ENCODE measurements at regions not wholly inside any gene's neighbourhood (a gene's known extent, or its start where the extent isn't known, plus 50 kb on each side); places are given as distances from the start of the nearest gene placed in this dataset.

GRCh38 chr3:168548719-168549118, 453.0 kb upstream of the GOLIM4 start:
- Histone ChIP-seq H3K23ac (ENCODE audit: low read length) (no peak overlapping the region), H2BK5ac (ENCODE audit: low read length) (no peak overlapping the region), H2BK15ac (replicated peaks; ENCODE audit: low read depth) (no peak overlapping the region), H3K79me1 (ENCODE audit: low read length) (no peaks in the 10 kb centered on the region), H3K4ac (ENCODE audit: low read depth, low read length) (no peak overlapping the region), H3K27ac (ENCODE audit: low read depth, low read length) (no peak overlapping the region), H4K5ac (ENCODE audit: low read length) (no peak overlapping the region), H3K27me3 (ENCODE audit: insufficient read depth, low read length, poor library complexity) (no peaks in the 10 kb centered on the region), H2AK5ac (ENCODE audit: low read length) (no peak overlapping the region), H3K79me2 (ENCODE audit: control insufficient read depth, insufficient read depth, low read length) (no peaks in the 10 kb centered on the region), H3K4me2 (ENCODE audit: low read length) (no peak overlapping the region), H3K9ac (ENCODE audit: low read length) (no peak overlapping the region), H4K8ac (ENCODE audit: low read depth, low read length) (no peak overlapping the region), H3K36me3 (ENCODE audit: control insufficient read depth, insufficient read depth, low read length) (no peaks in the 10 kb centered on the region), H3K4me3 (ENCODE audit: low read length) (no peak overlapping the region), H3K18ac (ENCODE audit: low read length) (no peak overlapping the region), H2BK120ac (ENCODE audit: low read depth, low read length) (no peak overlapping the region), H3K4me1 (ENCODE audit: control insufficient read depth, low read depth, low read length) (no peaks in the 10 kb centered on the region), H3K56ac (ENCODE audit: low read length) (no peak overlapping the region)
- no CpG with 5 or more reads among the region's 2 CpGs for WGBS (ENCODE audit: extremely low coverage, insufficient coverage, low lambda C conversion rate)
- DNase-seq = no peak

- no peak overlapping the region for H4K8ac ChIP-seq (ENCODE audit: low read depth, low read length)
- WGBS (ENCODE audit: extremely low coverage, insufficient coverage, low lambda C conversion rate) = 100% methylated on average over 2 of the region's 7 CpGs
- H2AK5ac ChIP-seq (ENCODE audit: low read length) = no peak overlapping the region
- no peaks in the 10 kb centered on the region for H3K27me3 ChIP-seq (ENCODE audit: insufficient read depth, low read length, poor library complexity)
- no peak overlapping the region for H4K5ac ChIP-seq (ENCODE audit: low read length)
- no peak overlapping the region for H3K9ac ChIP-seq (ENCODE audit: low read length)
- H3K4me2 ChIP-seq (ENCODE audit: low read length) = no peak overlapping the region
- no peak for DNase-seq
- H2BK120ac ChIP-seq (ENCODE audit: low read depth, low read length) = no peak overlapping the region
- no peaks in the 10 kb centered on the region for H3K79me2 ChIP-seq (ENCODE audit: control insufficient read depth, insufficient read depth, low read length)
- no peaks in the 10 kb centered on the region for H3K36me3 ChIP-seq (ENCODE audit: control insufficient read depth, insufficient read depth, low read length)
- H2BK5ac ChIP-seq (ENCODE audit: low read length) = no peak overlapping the region
- no peak overlapping the region for H2BK15ac ChIP-seq (replicated peaks; ENCODE audit: low read depth)
- H3K4me3 ChIP-seq (ENCODE audit: low read length) = no peak overlapping the region
- no peak overlapping the region for H3K23ac ChIP-seq (ENCODE audit: low read length)
- H3K18ac ChIP-seq (ENCODE audit: low read length) = no peak overlapping the region
- no peak overlapping the region for H3K27ac ChIP-seq (ENCODE audit: low read depth, low read length)
- H3K79me1 ChIP-seq (ENCODE audit: low read length) = no peaks in the 10 kb centered on the region
- no peak overlapping the region for H3K56ac ChIP-seq (ENCODE audit: low read length)
- H3K4ac ChIP-seq (ENCODE audit: low read depth, low read length) = no peak overlapping the region
- no peaks in the 10 kb centered on the region for H3K4me1 ChIP-seq (ENCODE audit: control insufficient read depth, low read depth, low read length)
These were observed 451.0 kb upstream of the GOLIM4 start for GRCh38 chr3:168546707-168547106.

GRCh38 chr3:168545591-168545990, 449.9 kb upstream of the GOLIM4 start:
- Histone ChIP-seq H2BK15ac (replicated peaks; ENCODE audit: low read depth) (no peak overlapping the region), H3K56ac (ENCODE audit: low read length) (no peak overlapping the region), H3K4me1 (ENCODE audit: control insufficient read depth, low read depth, low read length) (no peaks in the 10 kb centered on the region), H4K5ac (ENCODE audit: low read length) (no peak overlapping the region), H3K4me2 (ENCODE audit: low read length) (no peak overlapping the region), H3K27ac (ENCODE audit: low read depth, low read length) (no peak overlapping the region), H4K8ac (ENCODE audit: low read depth, low read length) (no peak overlapping the region), H3K18ac (ENCODE audit: low read length) (no peak overlapping the region), H3K79me2 (ENCODE audit: control insufficient read depth, insufficient read depth, low read length) (no peaks in the 10 kb centered on the region), H2BK120ac (ENCODE audit: low read depth, low read length) (no peak overlapping the region), H3K23ac (ENCODE audit: low read length) (no peak overlapping the region), H3K36me3 (ENCODE audit: control insufficient read depth, insufficient read depth, low read length) (no peaks in the 10 kb centered on the region), H2AK5ac (ENCODE audit: low read length) (no peak overlapping the region), H3K4ac (ENCODE audit: low read depth, low read length) (no peak overlapping the region), H3K9ac (ENCODE audit: low read length) (no peak overlapping the region), H3K79me1 (ENCODE audit: low read length) (no peaks in the 10 kb centered on the region), H3K4me3 (ENCODE audit: low read length) (no peak overlapping the region), H2BK5ac (ENCODE audit: low read length) (no peak overlapping the region), H3K27me3 (ENCODE audit: insufficient read depth, low read length, poor library complexity) (no peaks in the 10 kb centered on the region)
- no CpG with 5 or more reads among the region's 1 CpG for WGBS (ENCODE audit: extremely low coverage, insufficient coverage, low lambda C conversion rate)
- no peak for DNase-seq

GRCh38 chr3:168544097-168544957, 448.6 kb upstream of the GOLIM4 start:
- Histone ChIP-seq H3K79me1 (ENCODE audit: low read length) (no peaks in the 10 kb centered on the region), H3K79me2 (ENCODE audit: control insufficient read depth, insufficient read depth, low read length) (no peaks in the 10 kb centered on the region), H2AK5ac (ENCODE audit: low read length) (no peak overlapping the region), H3K4me2 (ENCODE audit: low read length) (no peak overlapping the region), H3K4ac (ENCODE audit: low read depth, low read length) (no peak overlapping the region), H3K56ac (ENCODE audit: low read length) (no peak overlapping the region), H4K8ac (ENCODE audit: low read depth, low read length) (no peak overlapping the region), H2BK120ac (ENCODE audit: low read depth, low read length) (no peak overlapping the region), H3K23ac (ENCODE audit: low read length) (no peak overlapping the region), H2BK5ac (ENCODE audit: low read length) (no peak overlapping the region), H4K5ac (ENCODE audit: low read length) (no peak overlapping the region), H3K27me3 (ENCODE audit: insufficient read depth, low read length, poor library complexity) (no peaks in the 10 kb centered on the region), H3K9ac (ENCODE audit: low read length) (no peak overlapping the region), H3K18ac (ENCODE audit: low read length) (no peak overlapping the region), H3K36me3 (ENCODE audit: control insufficient read depth, insufficient read depth, low read length) (no peaks in the 10 kb centered on the region), H3K4me3 (ENCODE audit: low read length) (no peak overlapping the region), H3K27ac (ENCODE audit: low read depth, low read length) (no peak overlapping the region), H2BK15ac (replicated peaks; ENCODE audit: low read depth) (no peak overlapping the region), H3K4me1 (ENCODE audit: control insufficient read depth, low read depth, low read length) (no peaks in the 10 kb centered on the region)
- peak; percentile 19 for DNase-seq

GRCh38 chr3:168540726-168541125, 445.0 kb upstream of the GOLIM4 start:
- no peak overlapping the region for H3K56ac ChIP-seq (ENCODE audit: low read length)
- WGBS (ENCODE audit: extremely low coverage, insufficient coverage, low lambda C conversion rate) = 100% methylated on average over 1 of the region's 2 CpGs
- H3K9ac ChIP-seq (ENCODE audit: low read length) = no peak overlapping the region
- no peak overlapping the region for H4K8ac ChIP-seq (ENCODE audit: low read depth, low read length)
- no peak overlapping the region for H2BK120ac ChIP-seq (ENCODE audit: low read depth, low read length)
- no peak overlapping the region for H4K5ac ChIP-seq (ENCODE audit: low read length)
- H3K79me1 ChIP-seq (ENCODE audit: low read length) = no peaks in the 10 kb centered on the region
- H3K18ac ChIP-seq (ENCODE audit: low read length) = no peak overlapping the region
- no peak overlapping the region for H3K4me3 ChIP-seq (ENCODE audit: low read length)
- H3K36me3 ChIP-seq (ENCODE audit: control insufficient read depth, insufficient read depth, low read length) = no peaks in the 10 kb centered on the region
- no peak overlapping the region for H2BK15ac ChIP-seq (replicated peaks; ENCODE audit: low read depth)
- no peak overlapping the region for H3K27ac ChIP-seq (ENCODE audit: low read depth, low read length)
- no peak overlapping the region for H3K4ac ChIP-seq (ENCODE audit: low read depth, low read length)
- H3K4me1 ChIP-seq (ENCODE audit: control insufficient read depth, low read depth, low read length) = no peaks in the 10 kb centered on the region
- no peaks in the 10 kb centered on the region for H3K27me3 ChIP-seq (ENCODE audit: insufficient read depth, low read length, poor library complexity)
- H3K23ac ChIP-seq (ENCODE audit: low read length) = no peak overlapping the region
- H3K79me2 ChIP-seq (ENCODE audit: control insufficient read depth, insufficient read depth, low read length) = no peaks in the 10 kb centered on the region
- no peak overlapping the region for H3K4me2 ChIP-seq (ENCODE audit: low read length)
- no peak for DNase-seq
- no peak overlapping the region for H2BK5ac ChIP-seq (ENCODE audit: low read length)
- no peak overlapping the region for H2AK5ac ChIP-seq (ENCODE audit: low read length)

- H3K36me3 ChIP-seq (ENCODE audit: control insufficient read depth, insufficient read depth, low read length) = no peaks in the 10 kb centered on the region
- H3K56ac ChIP-seq (ENCODE audit: low read length) = no peak overlapping the region
- H3K18ac ChIP-seq (ENCODE audit: low read length) = no peak overlapping the region
- 100% methylated on average over 1 of the region's 1 CpG for WGBS (ENCODE audit: extremely low coverage, insufficient coverage, low lambda C conversion rate)
- H3K4ac ChIP-seq (ENCODE audit: low read depth, low read length) = no peak overlapping the region
- no peak overlapping the region for H2BK15ac ChIP-seq (replicated peaks; ENCODE audit: low read depth)
- no peak overlapping the region for H2BK120ac ChIP-seq (ENCODE audit: low read depth, low read length)
- H4K8ac ChIP-seq (ENCODE audit: low read depth, low read length) = no peak overlapping the region
- no peak overlapping the region for H3K9ac ChIP-seq (ENCODE audit: low read length)
- no peaks in the 10 kb centered on the region for H3K79me2 ChIP-seq (ENCODE audit: control insufficient read depth, insufficient read depth, low read length)
- no peak for DNase-seq
- no peaks in the 10 kb centered on the region for H3K79me1 ChIP-seq (ENCODE audit: low read length)
- H3K27me3 ChIP-seq (ENCODE audit: insufficient read depth, low read length, poor library complexity) = no peaks in the 10 kb centered on the region
- H4K5ac ChIP-seq (ENCODE audit: low read length) = no peak overlapping the region
- no peaks in the 10 kb centered on the region for H3K4me1 ChIP-seq (ENCODE audit: control insufficient read depth, low read depth, low read length)
- no peak overlapping the region for H3K23ac ChIP-seq (ENCODE audit: low read length)
- H2AK5ac ChIP-seq (ENCODE audit: low read length) = no peak overlapping the region
- H3K27ac ChIP-seq (ENCODE audit: low read depth, low read length) = no peak overlapping the region
- no peak overlapping the region for H3K4me3 ChIP-seq (ENCODE audit: low read length)
- H2BK5ac ChIP-seq (ENCODE audit: low read length) = no peak overlapping the region
- no peak overlapping the region for H3K4me2 ChIP-seq (ENCODE audit: low read length)
These were observed 444.2 kb upstream of the GOLIM4 start for GRCh38 chr3:168539909-168540308.

All from mesendoderm (in vitro differentiated cells).